Calu3 (cell line): ENCODE measurements at regions not wholly inside any gene's neighbourhood (a gene's known extent, or its start where the extent isn't known, plus 50 kb on each side); places are given as distances from the start of the nearest gene placed in this dataset.
"Not testable (repeated sequence)": the region's sequence is repeated elsewhere in the genome, so short reads cannot be mapped to it uniquely, and the experiment has no call there.

ENCODE experiments used
- BruUV-seq: library from RNA; stranded (reverse); fragments of 400-500 nt; replicated peaks from 2 replicates; lab custom pipeline; 2021; lab: Mats Ljungman, UMichigan
- CTCF ChIA-PET: fragments of 300-600 bp; sonication (Branson Sonifier 250); formaldehyde crosslinking; loops from one replicate; lab custom pipeline; 2022; ENCODE audit warnings: antibody characterized with exemption; lab: Charles Lee
- DNase-seq: peaks from one replicate; pipeline ENCODE4 v3.0.0; 2022
- H3K27ac Mint-ChIP-seq: one replicate; pipeline ENCODE4 v1.8.0; 2022; ENCODE audit warnings: mixed read lengths; ENCODE audit not compliant: unreplicated experiment
- H3K27me3 Mint-ChIP-seq: one replicate; pipeline ENCODE4 v1.8.0; 2022; ENCODE audit warnings: mixed read lengths; ENCODE audit not compliant: unreplicated experiment
- H3K36me3 Mint-ChIP-seq: one replicate; pipeline ENCODE4 v1.8.0; 2022; ENCODE audit warnings: mild to moderate bottlenecking, moderate library complexity, mixed read lengths; ENCODE audit not compliant: insufficient read depth, unreplicated experiment
- H3K4me1 Mint-ChIP-seq: one replicate; pipeline ENCODE4 v1.8.0; 2022; ENCODE audit warnings: mild to moderate bottlenecking, low read depth, mixed read lengths; ENCODE audit not compliant: unreplicated experiment
- H3K4me3 Mint-ChIP-seq: one replicate; pipeline ENCODE4 v1.8.0; 2022; ENCODE audit warnings: mild to moderate bottlenecking, low read depth, moderate library complexity, mixed read lengths; ENCODE audit not compliant: unreplicated experiment
- H3K9me3 Mint-ChIP-seq: one replicate; pipeline ENCODE4 v1.8.0; 2022; ENCODE audit warnings: low read depth, mixed read lengths; ENCODE audit not compliant: unreplicated experiment
- CTCF ChIP-seq: fragments of 200-600 bp; IDR thresholded peaks from one replicate; pipeline ENCODE4 v1.8.0; 2022; ENCODE audit warnings: antibody characterized with exemption; ENCODE audit not compliant: unreplicated experiment
- intact Hi-C: fragments of 100-400 bp; cut with micrococcal nuclease; formaldehyde crosslinking; loops from one replicate; pipeline ENCODE4 v1.10.0; 2022; ENCODE audit not compliant: unreplicated experiment

- H3K4me3 Mint-ChIP-seq, H3K27me3 Mint-ChIP-seq, BruUV-seq, H3K27ac Mint-ChIP-seq, H3K36me3 Mint-ChIP-seq, intact Hi-C loops, H3K9me3 Mint-ChIP-seq, DNase-seq: not testable (repeated sequence)
- CTCF ChIA-PET = interaction anchor here (0.6 to 0.9 kb wide), 2 partner anchors 13 to 299 kb away, joined by 3 read pairs; no protein-coding TSS in a partner anchor
- peaks cover 16% of the 10 kb centered on the region for H3K4me1 Mint-ChIP-seq
Observed at GRCh38 chrX:80508083-80508482, 87.8 kb downstream of the TENT5D start.

GRCh38 chrX:80511969-80512760, 91.9 kb downstream of the TENT5D start:
- Mint-ChIP-seq H3K27me3 (no peaks in the 10 kb centered on the region), H3K4me3 (no peak overlapping the region), H3K9me3 (no peaks in the 10 kb centered on the region), H3K27ac (peak overlapping the region; percentile 43), H3K36me3 (no peaks in the 10 kb centered on the region), H3K4me1 (peaks cover 17% of the 10 kb centered on the region)
- intact Hi-C loops = no loop called here
- CTCF ChIA-PET = interaction anchor here (0.6 kb wide), 1 partner anchor 125 kb away, joined by 4 read pairs; no protein-coding TSS in a partner anchor
- no TSS peak for BruUV-seq
- DNase-seq = peak; percentile 18
- TF ChIP-seq CTCF = no peak

- Mint-ChIP-seq H3K27ac (peak overlapping the region; percentile 12), H3K9me3 (no peaks in the 10 kb centered on the region), H3K27me3 (no peaks in the 10 kb centered on the region), H3K36me3 (no peaks in the 10 kb centered on the region), H3K4me1 (peaks cover 17% of the 10 kb centered on the region), H3K4me3 (no peak overlapping the region)
- intact Hi-C loops = no loop called here
- CTCF ChIA-PET = interaction anchor here (0.6 kb wide), 1 partner anchor 126 kb away, joined by 4 read pairs; no protein-coding TSS in a partner anchor
- TF ChIP-seq CTCF = no peak
- no TSS peak for BruUV-seq
- no peak for DNase-seq
Observed at GRCh38 chrX:80512924-80513323, 92.7 kb downstream of the TENT5D start.

- no TSS peak for BruUV-seq
- H3K27ac Mint-ChIP-seq = no peak overlapping the region
- H3K4me1 Mint-ChIP-seq = peaks cover 17% of the 10 kb centered on the region
- no peaks in the 10 kb centered on the region for H3K27me3 Mint-ChIP-seq
- no peak for TF ChIP-seq CTCF
- H3K9me3 Mint-ChIP-seq = no peaks in the 10 kb centered on the region
- H3K4me3 Mint-ChIP-seq = no peak overlapping the region
- DNase-seq = peak; percentile 8
- intact Hi-C loops = no loop called here
- CTCF ChIA-PET = no interaction called here
- H3K36me3 Mint-ChIP-seq = no peaks in the 10 kb centered on the region
Observed at GRCh38 chrX:80513625-80514024, 93.4 kb downstream of the TENT5D start.

GRCh38 chrX:80537096-80537495, 116.8 kb downstream of the TENT5D start:
- no peak overlapping the region for H3K27ac Mint-ChIP-seq
- H3K4me3 Mint-ChIP-seq = no peak overlapping the region
- no peaks in the 10 kb centered on the region for H3K4me1 Mint-ChIP-seq
- CTCF ChIA-PET = no interaction called here
- peaks cover 6% of the 10 kb centered on the region for H3K9me3 Mint-ChIP-seq
- TF ChIP-seq CTCF = no peak
- no peaks in the 10 kb centered on the region for H3K27me3 Mint-ChIP-seq
- BruUV-seq = no TSS peak
- no peaks in the 10 kb centered on the region for H3K36me3 Mint-ChIP-seq
- intact Hi-C loops = no loop called here
- no peak for DNase-seq
